A673 (cell line): ENCODE measurements at regions not wholly inside any gene's neighbourhood (a gene's known extent, or its start where the extent isn't known, plus 50 kb on each side); places are given as distances from the start of the nearest gene placed in this dataset.

Source experiments
- BruUV-seq: library from RNA; stranded (reverse); fragments of 400-500 nt; replicated peaks from 2 replicates; lab custom pipeline; 2021; lab: Mats Ljungman, UMichigan
- CTCF ChIA-PET: fragments of 300-600 bp; sonication (Branson Sonifier 250); formaldehyde crosslinking; loops from one replicate; lab custom pipeline; 2022; ENCODE audit warnings: antibody characterized with exemption; lab: Charles Lee
- POLR2A ChIA-PET: fragments of 300-600 bp; sonication (Branson Sonifier 250); formaldehyde crosslinking; loops from one replicate; lab custom pipeline; 2022; ENCODE audit warnings: antibody characterized with exemption; ENCODE audit not compliant: low non-redundant PET; lab: Charles Lee
- DNase-seq: peaks from one replicate; pipeline ENCODE4 v3.0.0-alpha.2; 2015; ENCODE audit warnings: low spot score
- H3K27ac ChIP-seq: fragments of 200-600 bp; sonication (generic); 2 replicates; pipeline ENCODE4 v1.5.1; 2016; ENCODE audit warnings: mixed run types, low read depth, mild to moderate bottlenecking, mixed read lengths, antibody characterized with exemption, low read length; ENCODE audit not compliant: poor library complexity, severe bottlenecking
- H3K27me3 ChIP-seq: fragments of 200-600 bp; sonication (generic); replicated peaks from 2 replicates; pipeline ENCODE4 v1.6.1; 2017; ENCODE audit warnings: mixed run types, low read depth, mild to moderate bottlenecking, mixed read lengths, antibody characterized with exemption, low read length; ENCODE audit not compliant: insufficient read depth, poor library complexity
- H3K36me3 ChIP-seq: fragments of 200-600 bp; sonication (generic); 2 replicates; pipeline ENCODE4 v1.6.1; 2016; ENCODE audit warnings: mixed run types, mild to moderate bottlenecking, mixed read lengths, antibody characterized with exemption, low read length; ENCODE audit not compliant: insufficient read depth, poor library complexity, severe bottlenecking
- H3K4me1 ChIP-seq: fragments of 200-600 bp; sonication (generic); 2 replicates; pipeline ENCODE4 v1.6.1; 2017; ENCODE audit warnings: mixed run types, mild to moderate bottlenecking, mixed read lengths, antibody characterized with exemption, low read length; ENCODE audit not compliant: insufficient read depth, poor library complexity, severe bottlenecking
- H3K4me3 ChIP-seq: fragments of 200-600 bp; sonication (generic); 2 replicates; pipeline ENCODE4 v1.5.1; 2016; ENCODE audit warnings: low read depth, mixed run types, mild to moderate bottlenecking, mixed read lengths, low read length; ENCODE audit not compliant: poor library complexity, severe bottlenecking
- H3K9me3 ChIP-seq: fragments of 200-600 bp; sonication (generic); 2 replicates; pipeline ENCODE4 v1.6.1; 2016; ENCODE audit warnings: mixed run types, low read depth, mild to moderate bottlenecking, mixed read lengths, antibody characterized with exemption, low read length; ENCODE audit not compliant: poor library complexity, severe bottlenecking
- CTCF ChIP-seq: fragments of 300-800, 200-600 bp; sonication (generic); conservative IDR thresholded peaks from 2 replicates; pipeline ENCODE4 v1.5.1; 2017; ENCODE audit warnings: low read depth, mild to moderate bottlenecking, antibody characterized with exemption, low read length, moderate library complexity, mixed read lengths
- EZH2 ChIP-seq: fragments of 200-600 bp; sonication (generic); IDR thresholded peaks from 2 replicates; pipeline ENCODE4 v1.6.1; 2017; ENCODE audit warnings: borderline replicate concordance, low read depth, mild to moderate bottlenecking, mixed read lengths, antibody characterized with exemption, low read length; ENCODE audit not compliant: poor library complexity, severe bottlenecking
- intact Hi-C: fragments of 100-400 bp; cut with micrococcal nuclease; formaldehyde crosslinking; loops from one replicate; pipeline ENCODE4 v1.10.0; 2022; ENCODE audit not compliant: unreplicated experiment

- POLR2A ChIA-PET = no interaction called here
- TF ChIP-seq CTCF (no peak), EZH2 (no peak)
- CTCF ChIA-PET = no interaction called here
- Histone ChIP-seq H3K4me1 (no peaks in the 10 kb centered on the region), H3K27me3 (no peaks in the 10 kb centered on the region), H3K36me3 (no peaks in the 10 kb centered on the region), H3K27ac (no peak overlapping the region), H3K9me3 (no peaks in the 10 kb centered on the region), H3K4me3 (no peak overlapping the region)
- BruUV-seq = no TSS peak
- DNase-seq = no peak
- intact Hi-C loops = loop anchor here (5.0 to 10.0 kb wide), 2 partner anchors 259 to 856 kb away; no protein-coding TSS in a partner anchor
These were observed 78.5 kb downstream of the C7orf25 start for GRCh38 chr7:42833411-42833810.

GRCh38 chr7:42832667-42833066, 79.2 kb downstream of the C7orf25 start:
- H3K4me3 ChIP-seq = no peak overlapping the region
- H3K27ac ChIP-seq = no peak overlapping the region
- H3K36me3 ChIP-seq = no peaks in the 10 kb centered on the region
- intact Hi-C loops = loop anchor here (5.0 to 10.0 kb wide), 2 partner anchors 258 to 855 kb away; no protein-coding TSS in a partner anchor
- ChIA-PET CTCF (no interaction called here), POLR2A (no interaction called here)
- no peaks in the 10 kb centered on the region for H3K9me3 ChIP-seq
- H3K27me3 ChIP-seq = no peaks in the 10 kb centered on the region
- no peak for TF ChIP-seq EZH2
- BruUV-seq = no TSS peak
- no peaks in the 10 kb centered on the region for H3K4me1 ChIP-seq
- DNase-seq = no peak

GRCh38 chr7:42831718-42832522, 80.0 kb downstream of the C7orf25 start:
- intact Hi-C loops = loop anchor here (2.0 to 10.0 kb wide), 3 partner anchors 257 to 889 kb away; no protein-coding TSS in a partner anchor
- no peaks in the 10 kb centered on the region for H3K9me3 ChIP-seq
- peak; percentile 60 for DNase-seq
- H3K36me3 ChIP-seq = no peaks in the 10 kb centered on the region
- POLR2A ChIA-PET = no interaction called here
- no peak overlapping the region for H3K4me3 ChIP-seq
- TF ChIP-seq CTCF (peak; percentile 73), EZH2 (no peak)
- no TSS peak for BruUV-seq
- no peak overlapping the region for H3K27ac ChIP-seq
- CTCF ChIA-PET = interaction anchor here (0.5 to 1.0 kb wide), 4 partner anchors 11 to 891 kb away, joined by 4 to 10 read pairs (median 4); no protein-coding TSS in a partner anchor
- no peaks in the 10 kb centered on the region for H3K27me3 ChIP-seq
- no peaks in the 10 kb centered on the region for H3K4me1 ChIP-seq
